ENCODE measurements at regions not wholly inside any gene's neighbourhood (a gene's known extent, or its start where the extent isn't known, plus 50 kb on each side); places are given as distances from the start of the nearest gene placed in this dataset.

DNA sequence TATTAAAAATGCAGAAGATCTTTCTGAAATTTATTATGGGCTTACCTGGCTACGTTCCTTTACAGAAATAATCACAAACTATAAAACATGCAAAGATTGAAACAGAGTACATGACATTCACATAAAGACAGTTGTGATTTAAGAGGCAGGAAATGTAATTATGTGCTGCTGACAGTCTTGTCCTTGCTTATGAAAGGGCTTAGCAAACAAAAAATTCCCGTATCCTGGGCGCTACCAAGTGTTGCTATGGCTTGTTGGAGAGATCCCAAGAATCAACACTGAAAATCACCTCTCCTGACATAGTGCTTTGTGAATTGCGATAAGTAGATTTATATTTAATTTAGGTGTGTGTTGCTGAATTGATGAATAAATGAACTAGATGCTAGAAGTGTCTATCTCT lies 352.5 kb upstream of the C9orf72 start:
- BruUV-seq (replicated peaks): no TSS peak
- Histone ChIP-seq H3K27me3 (ENCODE audit: insufficient read depth, low read length) (no peaks in the 10 kb centered on the region), H3K4me2 (ENCODE audit: low read length) (no peak overlapping the region), H3K9me2 (ENCODE audit: insufficient read depth) (no peaks in the 10 kb centered on the region), H3K9me3 (ENCODE audit: control insufficient read depth in 1 of 2, insufficient read depth in 1 of 2, low read depth in 1 of 2, low read length in 2 of 2) (no peaks in the 10 kb centered on the region; a peak in 1 of 4 replicates), H3K79me2 (ENCODE audit: insufficient read depth, low read length) (no peaks in the 10 kb centered on the region), H4K20me1 (ENCODE audit: insufficient read depth) (no peaks in the 10 kb centered on the region), H3K36me3 (ENCODE audit: control insufficient read depth in 1 of 2, insufficient read depth in 2 of 2, low read length in 2 of 2) (no peaks in the 10 kb centered on the region), H3K9ac (ENCODE audit: low read length) (no peak overlapping the region), H3K27ac (ENCODE audit: low read depth, low read length) (no peak overlapping the region), H2AFZ (ENCODE audit: low read depth, low read length, poor library complexity, severe bottlenecking) (no peak overlapping the region), H3K4me1 (ENCODE audit: control insufficient read depth in 1 of 2, insufficient read depth in 2 of 2, low read length in 2 of 2) (no peaks in the 10 kb centered on the region), H3K4me3 (replicated peaks in 1 of 2; ENCODE audit: low read depth in 1 of 2, low read length in 2 of 2) (no peak overlapping the region)
- no peak for ATAC-seq
- TF ChIP-seq CBX3 (IDR thresholded peaks at IDR 0.05; ENCODE audit: low read depth) (no peak), SRF (IDR thresholded peaks at IDR 0.05; ENCODE audit: low read depth) (no peak), FOSL1 (IDR thresholded peaks at IDR 0.05; ENCODE audit: low read depth) (no peak), EZH2phosphoT487 (IDR thresholded peaks at IDR 0.05; ENCODE audit: borderline replicate concordance) (no peak), RAD21 (IDR thresholded peaks at IDR 0.05; ENCODE audit: low read depth) (no peak), ZNF274 (IDR thresholded peaks at IDR 0.05; ENCODE audit: low read depth, low read length) (no peak), EZH2 (IDR thresholded peaks at IDR 0.05) (no peak), JUND (IDR thresholded peaks at IDR 0.05) (no peak), CEBPB (IDR thresholded peaks at IDR 0.05; ENCODE audit: low read depth) (no peak), SP1 (IDR thresholded peaks at IDR 0.05; ENCODE audit: low read depth) (no peak), POLR2A (IDR thresholded peaks at IDR 0.05; ENCODE audit: borderline replicate concordance, extremely low read depth, insufficient read depth, insufficient read length) (no peak), EGR1 (IDR thresholded peaks at IDR 0.05; ENCODE audit: low read depth) (no peak), SIN3A (IDR thresholded peaks at IDR 0.05; ENCODE audit: low read depth) (no peak), TCF7L2 (IDR thresholded peaks at IDR 0.05; ENCODE audit: borderline replicate concordance, extremely low read depth, insufficient read depth, insufficient read length) (no peak)
- TF ChIP-seq, protein P1, sequence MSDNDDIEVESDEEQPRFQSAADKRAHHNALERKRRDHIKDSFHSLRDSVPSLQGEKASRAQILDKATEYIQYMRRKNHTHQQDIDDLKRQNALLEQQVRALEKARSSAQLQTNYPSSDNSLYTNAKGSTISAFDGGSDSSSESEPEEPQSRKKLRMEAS (IDR thresholded peaks at IDR 0.05): no peak
- TF ChIP-seq, protein P2, sequence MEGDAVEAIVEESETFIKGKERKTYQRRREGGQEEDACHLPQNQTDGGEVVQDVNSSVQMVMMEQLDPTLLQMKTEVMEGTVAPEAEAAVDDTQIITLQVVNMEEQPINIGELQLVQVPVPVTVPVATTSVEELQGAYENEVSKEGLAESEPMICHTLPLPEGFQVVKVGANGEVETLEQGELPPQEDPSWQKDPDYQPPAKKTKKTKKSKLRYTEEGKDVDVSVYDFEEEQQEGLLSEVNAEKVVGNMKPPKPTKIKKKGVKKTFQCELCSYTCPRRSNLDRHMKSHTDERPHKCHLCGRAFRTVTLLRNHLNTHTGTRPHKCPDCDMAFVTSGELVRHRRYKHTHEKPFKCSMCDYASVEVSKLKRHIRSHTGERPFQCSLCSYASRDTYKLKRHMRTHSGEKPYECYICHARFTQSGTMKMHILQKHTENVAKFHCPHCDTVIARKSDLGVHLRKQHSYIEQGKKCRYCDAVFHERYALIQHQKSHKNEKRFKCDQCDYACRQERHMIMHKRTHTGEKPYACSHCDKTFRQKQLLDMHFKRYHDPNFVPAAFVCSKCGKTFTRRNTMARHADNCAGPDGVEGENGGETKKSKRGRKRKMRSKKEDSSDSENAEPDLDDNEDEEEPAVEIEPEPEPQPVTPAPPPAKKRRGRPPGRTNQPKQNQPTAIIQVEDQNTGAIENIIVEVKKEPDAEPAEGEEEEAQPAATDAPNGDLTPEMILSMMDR (IDR thresholded peaks at IDR 0.05 in 2 of 3, conservative IDR thresholded peaks at IDR 0.05 in 1 of 3; ENCODE audit: borderline replicate concordance in 1 of 3, insufficient read depth in 1 of 3, low read depth in 2 of 3, low read length in 2 of 3): no peak
- TF ChIP-seq, protein P3, sequence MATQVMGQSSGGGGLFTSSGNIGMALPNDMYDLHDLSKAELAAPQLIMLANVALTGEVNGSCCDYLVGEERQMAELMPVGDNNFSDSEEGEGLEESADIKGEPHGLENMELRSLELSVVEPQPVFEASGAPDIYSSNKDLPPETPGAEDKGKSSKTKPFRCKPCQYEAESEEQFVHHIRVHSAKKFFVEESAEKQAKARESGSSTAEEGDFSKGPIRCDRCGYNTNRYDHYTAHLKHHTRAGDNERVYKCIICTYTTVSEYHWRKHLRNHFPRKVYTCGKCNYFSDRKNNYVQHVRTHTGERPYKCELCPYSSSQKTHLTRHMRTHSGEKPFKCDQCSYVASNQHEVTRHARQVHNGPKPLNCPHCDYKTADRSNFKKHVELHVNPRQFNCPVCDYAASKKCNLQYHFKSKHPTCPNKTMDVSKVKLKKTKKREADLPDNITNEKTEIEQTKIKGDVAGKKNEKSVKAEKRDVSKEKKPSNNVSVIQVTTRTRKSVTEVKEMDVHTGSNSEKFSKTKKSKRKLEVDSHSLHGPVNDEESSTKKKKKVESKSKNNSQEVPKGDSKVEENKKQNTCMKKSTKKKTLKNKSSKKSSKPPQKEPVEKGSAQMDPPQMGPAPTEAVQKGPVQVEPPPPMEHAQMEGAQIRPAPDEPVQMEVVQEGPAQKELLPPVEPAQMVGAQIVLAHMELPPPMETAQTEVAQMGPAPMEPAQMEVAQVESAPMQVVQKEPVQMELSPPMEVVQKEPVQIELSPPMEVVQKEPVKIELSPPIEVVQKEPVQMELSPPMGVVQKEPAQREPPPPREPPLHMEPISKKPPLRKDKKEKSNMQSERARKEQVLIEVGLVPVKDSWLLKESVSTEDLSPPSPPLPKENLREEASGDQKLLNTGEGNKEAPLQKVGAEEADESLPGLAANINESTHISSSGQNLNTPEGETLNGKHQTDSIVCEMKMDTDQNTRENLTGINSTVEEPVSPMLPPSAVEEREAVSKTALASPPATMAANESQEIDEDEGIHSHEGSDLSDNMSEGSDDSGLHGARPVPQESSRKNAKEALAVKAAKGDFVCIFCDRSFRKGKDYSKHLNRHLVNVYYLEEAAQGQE (IDR thresholded peaks at IDR 0.05; ENCODE audit: low read depth): no peak
- TF ChIP-seq, protein P4, sequence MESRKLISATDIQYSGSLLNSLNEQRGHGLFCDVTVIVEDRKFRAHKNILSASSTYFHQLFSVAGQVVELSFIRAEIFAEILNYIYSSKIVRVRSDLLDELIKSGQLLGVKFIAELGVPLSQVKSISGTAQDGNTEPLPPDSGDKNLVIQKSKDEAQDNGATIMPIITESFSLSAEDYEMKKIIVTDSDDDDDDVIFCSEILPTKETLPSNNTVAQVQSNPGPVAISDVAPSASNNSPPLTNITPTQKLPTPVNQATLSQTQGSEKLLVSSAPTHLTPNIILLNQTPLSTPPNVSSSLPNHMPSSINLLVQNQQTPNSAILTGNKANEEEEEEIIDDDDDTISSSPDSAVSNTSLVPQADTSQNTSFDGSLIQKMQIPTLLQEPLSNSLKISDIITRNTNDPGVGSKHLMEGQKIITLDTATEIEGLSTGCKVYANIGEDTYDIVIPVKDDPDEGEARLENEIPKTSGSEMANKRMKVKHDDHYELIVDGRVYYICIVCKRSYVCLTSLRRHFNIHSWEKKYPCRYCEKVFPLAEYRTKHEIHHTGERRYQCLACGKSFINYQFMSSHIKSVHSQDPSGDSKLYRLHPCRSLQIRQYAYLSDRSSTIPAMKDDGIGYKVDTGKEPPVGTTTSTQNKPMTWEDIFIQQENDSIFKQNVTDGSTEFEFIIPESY (IDR thresholded peaks at IDR 0.05; ENCODE audit: extremely low read depth, insufficient replicate concordance, low read length): no peak
- no peak for DNase-seq (ENCODE audit: low read depth, low spot score)
- POLR2A ChIA-PET: no interaction called here
- intact Hi-C loops (cut with micrococcal nuclease): no loop called here
- CTCF ChIA-PET: no interaction called here
- RAD21 ChIA-PET (ENCODE audit: low non-redundant PET in 1 of 2, low total read pairs in 2 of 2, uncharacterized antibody in 2 of 2, unreplicated experiment in 2 of 2): no interaction called here
